Aorta (tissue), 5 donors: ENCODE measurements at regions not wholly inside any gene's neighbourhood (a gene's known extent, or its start where the extent isn't known, plus 50 kb on each side); places are given as distances from the start of the nearest gene placed in this dataset.
"Not testable (repeated sequence)": the region's sequence is repeated elsewhere in the genome, so short reads cannot be mapped to it uniquely, and the experiment has no call there.

Source experiments
- ATAC-seq: fragments of 200-7000 bp; cut with Tn5 transposase; one replicate; pipeline ENCODE4 v1.9.1; 2022; ENCODE audit warnings: moderate library complexity; ENCODE audit not compliant: low FRiP score
- DNase-seq, 2 donors: peaks; one replicate each; pipeline ENCODE4 v3.0.0-alpha.2; 2020
- H3K27ac ChIP-seq, 2 donors: one replicate each; pipeline ENCODE4 v1.5.1; 2013; ENCODE audit warnings: low read length in 2 of 2, mild to moderate bottlenecking in 2 of 2, moderate library complexity in 2 of 2, control low read depth in 1 of 2, inconsistent platforms in 1 of 2, low read depth in 1 of 2
- H3K27me3 ChIP-seq, 2 donors: one replicate each; pipeline ENCODE4 v1.6.1; 2013; ENCODE audit warnings: control low read depth in 1 of 2, low read length in 1 of 2, mild to moderate bottlenecking in 1 of 2, moderate library complexity in 1 of 2; ENCODE audit not compliant: insufficient read depth in 2 of 2, control insufficient read depth in 1 of 2
- H3K36me3 ChIP-seq, 2 donors: one replicate each; pipeline ENCODE4 v1.6.1; 2013; ENCODE audit warnings: control low read depth in 1 of 2, low read length in 1 of 2, mild to moderate bottlenecking in 1 of 2; ENCODE audit not compliant: insufficient read depth in 2 of 2, control insufficient read depth in 1 of 2
- H3K4me1 ChIP-seq, 2 donors: one replicate each; pipeline ENCODE4 v1.6.1; 2013; ENCODE audit warnings: low read length in 2 of 2, control low read depth in 1 of 2, mild to moderate bottlenecking in 1 of 2, moderate library complexity in 1 of 2; ENCODE audit not compliant: insufficient read depth in 2 of 2, control insufficient read depth in 1 of 2
- H3K4me3 ChIP-seq, 2 donors: one replicate each; pipeline ENCODE4 v1.5.1; 2013; ENCODE audit warnings: low read length in 2 of 2, control low read depth in 1 of 2, mild to moderate bottlenecking in 1 of 2
- H3K9me3 ChIP-seq: one replicate; pipeline ENCODE4 v1.6.1; 2013; ENCODE audit warnings: mild to moderate bottlenecking, low read length; ENCODE audit not compliant: control insufficient read depth
- WGBS, 2 donors: extraction: QIAGEN DNeasy Blood & Tissue Kit; methylation state at CpG; one replicate each; pipeline ENCODE4 v1.1.7; 2013; 5-methylcytosine and 5-hydroxymethylcytosine counted together
- intact Hi-C, 2 donors: fragments of 100-400 bp; cut with DNase I; formaldehyde crosslinking; loops; one replicate each; pipeline versions ENCODE4 v1.14.2 to v1.15.0; 2022
- donor health status: healthy with polysubstance abuse.
- donor health status: Bipolar disorder and iron deficiency.
- donor health status: DM: no; HTN: no; CAD: no.
- donor health status: DM: no; HTN: no; CAD: no.
- donor health status: DM: yes; HTN: yes; CAD: no.

DNA sequence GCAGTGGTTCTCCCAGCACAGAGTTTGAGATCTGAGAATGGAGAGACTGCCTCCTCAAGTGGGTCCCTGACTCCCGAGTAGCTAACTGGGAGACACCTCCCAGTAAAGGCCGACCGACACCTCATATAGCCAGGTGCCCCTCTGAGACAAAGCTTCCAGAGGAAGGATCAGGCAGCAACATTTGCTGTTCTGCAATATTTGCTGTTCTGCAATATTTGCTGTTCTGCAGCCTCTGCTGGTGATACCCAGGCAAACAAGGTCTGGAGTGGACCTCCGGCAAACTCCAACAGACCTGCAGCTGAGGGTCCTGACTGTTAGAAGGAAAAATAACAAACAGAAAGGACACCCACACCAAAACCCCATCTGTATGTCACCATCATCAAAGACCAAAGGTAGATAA is 560.2 kb downstream of the SOX5 start:
- H3K4me3 ChIP-seq, H3K27ac ChIP-seq, DNase-seq, H3K9me3 ChIP-seq, ATAC-seq, H3K4me1 ChIP-seq, intact Hi-C loops, H3K27me3 ChIP-seq, H3K36me3 ChIP-seq: not testable (repeated sequence)
- 95 to 98% methylated on average over 4 of the region's 4 CpGs for WGBS, 2 donors

GRCh38 chr12:23399402-23399933 is 550.0 kb downstream of the SOX5 start:
- no peak overlapping the region for H3K4me3 ChIP-seq
- H3K36me3 ChIP-seq = no peaks in the 10 kb centered on the region
- H3K27me3 ChIP-seq = no peaks in the 10 kb centered on the region
- no peak for DNase-seq
- ATAC-seq = no peak
- H3K27ac ChIP-seq = no peak overlapping the region
- 48 to 50% methylated on average over 2 of the region's 2 CpGs for WGBS, 2 donors
- no peaks in the 10 kb centered on the region for H3K9me3 ChIP-seq
- intact Hi-C loops = no loop called here
- H3K4me1 ChIP-seq = no peaks in the 10 kb centered on the region

DNA sequence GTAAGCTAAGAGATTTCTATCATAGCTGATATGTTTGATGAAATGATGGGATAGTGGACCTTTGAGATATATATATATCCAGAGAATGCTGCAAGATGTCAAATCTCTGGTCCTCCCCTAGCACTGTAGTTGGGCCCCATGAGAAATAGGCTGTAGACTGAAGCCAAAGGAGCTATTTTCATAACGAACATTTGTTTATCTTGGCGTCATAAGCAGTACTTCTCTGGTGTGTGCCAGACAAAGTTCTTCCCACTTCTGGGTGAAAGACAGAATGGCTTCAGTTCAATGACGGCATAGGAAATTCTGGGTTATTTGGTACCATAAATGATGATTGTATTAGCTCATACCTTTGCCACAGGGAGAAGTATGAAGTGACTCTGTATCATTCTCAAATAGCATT is 534.3 kb downstream of the SOX5 start:
- DNase-seq (no peak), ATAC-seq (peak; percentile 38)
- WGBS, 2 donors = 0 to 6% methylated on average over 3 of the region's 3 CpGs
- H3K36me3 ChIP-seq = no peaks in the 10 kb centered on the region
- no peaks in the 10 kb centered on the region for H3K27me3 ChIP-seq
- peaks cover 0 to 4% of the 10 kb centered on the region in 2 donors for H3K4me1 ChIP-seq
- H3K9me3 ChIP-seq = no peaks in the 10 kb centered on the region
- intact Hi-C loops = no loop called here
- peak overlapping the region in 1 of 2 donors; percentile 43 for H3K27ac ChIP-seq
- no peak overlapping the region for H3K4me3 ChIP-seq

- no peaks in the 10 kb centered on the region for H3K4me1 ChIP-seq
- no peak for DNase-seq
- no peak overlapping the region for H3K27ac ChIP-seq
- no peaks in the 10 kb centered on the region for H3K27me3 ChIP-seq
- no peak overlapping the region for H3K4me3 ChIP-seq
- 79 to 80% methylated on average over 6 of the region's 6 CpGs for WGBS, 2 donors
- H3K36me3 ChIP-seq = no peaks in the 10 kb centered on the region
- intact Hi-C loops = no loop called here
- no peaks in the 10 kb centered on the region for H3K9me3 ChIP-seq
- no peak for ATAC-seq
Observed at GRCh38 chr12:23421556-23421955, 527.9 kb downstream of the SOX5 start.

DNA sequence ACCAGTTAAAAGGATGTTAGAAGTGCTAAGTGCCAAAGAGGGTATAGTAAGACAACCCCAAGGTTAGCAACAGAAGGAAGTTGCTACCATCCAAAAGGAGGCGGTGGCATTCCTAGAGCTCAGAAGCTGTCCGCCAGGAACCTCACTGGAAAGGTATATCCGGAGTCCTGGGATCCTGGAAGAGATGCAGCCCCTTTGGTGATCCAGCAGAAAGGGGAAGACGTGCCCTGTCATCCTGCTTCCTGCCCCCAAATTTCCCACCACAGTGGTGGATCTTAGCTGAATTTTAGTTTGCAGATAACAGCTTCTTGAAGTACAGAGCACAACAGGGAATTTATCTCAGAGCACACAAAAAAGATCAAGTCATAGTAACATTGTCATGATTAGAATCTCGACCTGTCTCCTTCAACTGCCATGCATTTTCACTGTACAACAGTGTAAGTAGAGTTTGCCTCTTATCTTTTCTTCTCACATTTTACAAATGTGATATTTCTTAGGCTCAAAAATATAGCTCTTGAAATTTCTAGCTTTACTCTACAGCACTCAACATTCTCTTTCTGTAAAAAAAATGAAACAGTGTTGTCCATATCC is 526.3 kb downstream of the SOX5 start:
- DNase-seq (no peak), ATAC-seq (no peak)
- intact Hi-C loops = no loop called here
- WGBS, 2 donors = 83 to 92% methylated on average over 5 of the region's 5 CpGs
- no peak overlapping the region for H3K27ac ChIP-seq
- no peaks in the 10 kb centered on the region for H3K9me3 ChIP-seq
- H3K4me3 ChIP-seq = no peak overlapping the region
- H3K36me3 ChIP-seq = no peaks in the 10 kb centered on the region
- no peaks in the 10 kb centered on the region for H3K27me3 ChIP-seq
- H3K4me1 ChIP-seq = no peaks in the 10 kb centered on the region

GRCh38 chr12:23423796-23424195 is 525.7 kb downstream of the SOX5 start:
- intact Hi-C loops = no loop called here
- Histone ChIP-seq H3K4me3 (no peak overlapping the region), H3K36me3 (no peaks in the 10 kb centered on the region), H3K27ac (no peak overlapping the region), H3K9me3 (no peaks in the 10 kb centered on the region), H3K27me3 (no peaks in the 10 kb centered on the region), H3K4me1 (no peaks in the 10 kb centered on the region)
- DNase-seq = no peak
- 69 to 75% methylated on average over 2 of the region's 2 CpGs for WGBS, 2 donors
- ATAC-seq = no peak

DNA sequence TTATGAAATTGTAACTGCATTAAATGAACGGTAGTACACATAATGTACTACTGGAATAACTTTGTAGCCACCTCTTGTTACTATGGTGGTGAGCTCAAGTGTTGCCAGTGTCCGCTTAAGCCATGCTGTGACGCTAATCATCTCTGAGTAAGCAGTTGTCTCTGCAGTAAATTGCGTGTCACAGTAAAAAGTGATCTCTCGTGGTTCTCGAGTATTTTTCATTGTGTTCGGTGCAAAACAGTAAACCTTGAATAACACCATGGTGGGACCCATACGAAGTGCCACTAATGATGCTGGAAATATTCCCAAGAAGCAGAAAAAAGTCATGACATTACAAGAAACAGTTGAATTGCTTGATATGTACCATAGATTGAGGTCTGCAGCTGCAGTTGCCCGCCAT is 524.8 kb downstream of the SOX5 start:
- no peaks in the 10 kb centered on the region for H3K9me3 ChIP-seq
- no peak overlapping the region for H3K27ac ChIP-seq
- intact Hi-C loops = no loop called here
- no peak overlapping the region for H3K4me3 ChIP-seq
- DNase-seq (no peak), ATAC-seq (no peak)
- no peaks in the 10 kb centered on the region for H3K27me3 ChIP-seq
- no peaks in the 10 kb centered on the region for H3K4me1 ChIP-seq
- WGBS, 2 donors = 93 to 94% methylated on average over 9 of the region's 9 CpGs
- no peaks in the 10 kb centered on the region for H3K36me3 ChIP-seq

DNA sequence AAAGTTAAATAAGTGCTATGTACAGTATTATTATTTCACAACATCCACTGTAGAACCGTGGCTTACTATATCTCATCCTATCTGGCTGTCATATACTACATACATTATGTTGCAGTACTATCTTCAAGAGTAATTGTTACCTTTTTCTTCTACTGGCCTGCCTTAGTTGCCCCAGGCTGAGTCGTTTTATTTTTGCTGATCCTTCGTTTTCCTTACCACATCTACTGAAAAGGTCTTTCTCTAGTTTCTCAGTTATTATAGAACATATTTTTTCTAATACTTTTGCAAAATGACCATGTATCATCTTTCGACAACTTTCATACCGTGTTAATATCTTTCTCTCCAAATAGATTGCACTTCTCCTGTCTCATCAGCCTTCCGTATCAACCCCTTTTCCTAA is 523.1 kb downstream of the SOX5 start:
- Histone ChIP-seq H3K27me3 (no peaks in the 10 kb centered on the region), H3K9me3 (no peaks in the 10 kb centered on the region), H3K27ac (no peak overlapping the region), H3K4me1 (no peaks in the 10 kb centered on the region), H3K4me3 (no peak overlapping the region), H3K36me3 (no peaks in the 10 kb centered on the region)
- DNase-seq (no peak), ATAC-seq (no peak)
- intact Hi-C loops = no loop called here
- 72 to 75% methylated on average over 6 of the region's 6 CpGs for WGBS, 2 donors

DNA sequence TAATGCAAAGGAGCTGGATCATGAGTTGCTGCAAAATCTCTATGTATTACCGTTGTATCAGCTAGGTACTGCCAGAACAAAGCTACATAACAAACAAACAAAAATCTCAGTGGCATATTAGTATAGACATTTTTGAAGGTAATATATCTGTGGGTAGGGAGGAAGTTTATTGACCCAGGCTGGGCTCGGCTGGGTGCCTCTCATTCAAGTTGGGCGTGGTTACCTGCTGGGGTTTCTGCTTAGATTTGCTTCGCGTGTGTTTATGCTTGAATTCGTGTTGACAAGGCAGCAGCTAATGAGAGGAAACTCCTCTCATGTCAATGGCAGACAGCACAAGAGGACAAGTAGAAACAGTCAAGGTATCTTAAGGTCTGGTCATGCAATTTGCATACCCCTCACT is 520.7 kb downstream of the SOX5 start:
- intact Hi-C loops = no loop called here
- WGBS, 2 donors = 89 to 92% methylated on average over 6 of the region's 6 CpGs
- ATAC-seq (no peak), DNase-seq (no peak)
- Histone ChIP-seq H3K27ac (no peak overlapping the region), H3K27me3 (no peaks in the 10 kb centered on the region), H3K36me3 (no peaks in the 10 kb centered on the region), H3K9me3 (no peaks in the 10 kb centered on the region), H3K4me1 (no peaks in the 10 kb centered on the region), H3K4me3 (no peak overlapping the region)
